Body of pancreas (tissue), 4 donors: ENCODE measurements at regions not wholly inside any gene's neighbourhood (a gene's known extent, or its start where the extent isn't known, plus 50 kb on each side); places are given as distances from the start of the nearest gene placed in this dataset.

ENCODE experiments used
- ATAC-seq: fragments of 150-250 bp; one replicate; pipeline ENCODE4 v1.9.1; 2016
- DNase-seq, 4 donors: peaks; one replicate each; pipeline ENCODE4 v3.0.0-alpha.2; 2019
- H3K27ac ChIP-seq, 4 donors: fragments of 200-600 bp; sonication (generic); 1 replicate in 3 of 4; 2 replicates in 1 of 4; pipeline versions ENCODE4 v1.5.1 to v1.6.1; 2016 to 2019; ENCODE audit warnings: mild to moderate bottlenecking in 1 of 4, mixed read lengths in 1 of 4, moderate library complexity in 1 of 4
- H3K27me3 ChIP-seq, 2 donors: fragments of 200-600 bp; sonication (generic); one replicate each; pipeline ENCODE4 v1.6.0; 2016; ENCODE audit warnings: mild to moderate bottlenecking in 1 of 2
- H3K36me3 ChIP-seq, 2 donors: fragments of 200-600 bp; sonication (generic); replicated peaks in 1 of 2; 2 replicates each; pipeline ENCODE4 v1.5.1; 2016; ENCODE audit warnings: low read depth in 2 of 2; ENCODE audit not compliant: insufficient read depth in 1 of 2
- H3K4me1 ChIP-seq: fragments of 200-600 bp; sonication (generic); one replicate; pipeline ENCODE4 v1.6.0; 2016
- H3K4me3 ChIP-seq, 2 donors: fragments of 200-600 bp; sonication (generic); 1 replicate in 1 of 2; 2 replicates in 1 of 2; pipeline ENCODE4 v1.5.1; 2016 to 2019
- H3K9me3 ChIP-seq, 3 donors: fragments of 200-600 bp; sonication (generic); 1 replicate in 2 of 3; 2 replicates in 1 of 3; pipeline ENCODE4 v1.5.1; 2016
- CTCF ChIP-seq, 7 experiments: fragments of 450-650 bp in 4 of 7; fragments of 200-600 bp in 3 of 7; sonication (generic) in 3 of 7; IDR thresholded peaks; one replicate each; pipeline ENCODE4 v1.5.1; 2016 to 2019; ENCODE audit warnings: antibody characterized with exemption in 7 of 7
- POLR2A ChIP-seq, 3 donors: fragments of 450-650 bp; IDR thresholded peaks; one replicate each; pipeline ENCODE4 v1.6.1; 2016; ENCODE audit warnings: antibody characterized with exemption in 3 of 3, mild to moderate bottlenecking in 2 of 3
- WGBS, 2 donors: methylation state at CpG; one replicate each; pipeline ENCODE4 v1.1.5; 2017; 5-methylcytosine and 5-hydroxymethylcytosine counted together
- intact Hi-C: fragments of 100-400 bp; cut with DNase I; formaldehyde crosslinking; loops from one replicate; pipeline ENCODE4 v1.15.1; 2023

GRCh38 chr7:115252461-115252860, 330.6 kb downstream of the MDFIC start:
- DNase-seq: no peak
- ATAC-seq: no peak
- H3K27ac ChIP-seq: no peak overlapping the region
- WGBS, 2 donors: 91 to 96% methylated on average over 3 of the region's 3 CpGs
- TF ChIP-seq POLR2A (IDR thresholded peaks at IDR 0.05) (no peak), CTCF (IDR thresholded peaks at IDR 0.05) (no peak)
- no peaks in the 10 kb centered on the region for H3K9me3 ChIP-seq
- H3K4me1 ChIP-seq: no peaks in the 10 kb centered on the region
- H3K4me3 ChIP-seq: no peak overlapping the region
- no peaks in the 10 kb centered on the region for H3K27me3 ChIP-seq
- intact Hi-C loops: no loop called here
- no peaks in the 10 kb centered on the region for H3K36me3 ChIP-seq

DNA sequence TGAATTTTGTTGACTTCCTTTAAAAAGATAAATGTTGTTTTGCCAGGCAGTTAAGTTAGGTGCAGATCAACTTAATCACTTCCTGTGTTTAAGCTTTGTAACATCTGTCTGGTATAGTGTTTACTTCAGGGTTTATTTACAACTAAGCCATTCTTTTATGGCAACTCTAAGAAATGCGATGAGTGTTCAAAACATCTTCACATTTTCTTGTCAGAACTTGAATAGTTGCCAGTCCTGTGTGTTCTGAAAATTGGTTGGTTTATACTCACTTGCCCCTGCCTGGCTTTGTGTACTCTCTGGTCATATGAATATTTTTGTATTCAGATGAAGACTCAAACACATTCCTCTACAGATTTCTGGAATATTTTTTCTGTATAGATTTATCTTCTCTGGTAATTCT, 327.2 kb downstream of the MDFIC start:
- Histone ChIP-seq H3K9me3 (no peaks in the 10 kb centered on the region), H3K36me3 (no peaks in the 10 kb centered on the region), H3K4me3 (no peak overlapping the region), H3K4me1 (no peaks in the 10 kb centered on the region), H3K27ac (no peak overlapping the region), H3K27me3 (no peaks in the 10 kb centered on the region)
- DNase-seq (no peak), ATAC-seq (no peak)
- WGBS, 2 donors: 36 to 42% methylated on average over 1 of the region's 1 CpG
- intact Hi-C loops: no loop called here
- TF ChIP-seq CTCF (IDR thresholded peaks at IDR 0.05) (no peak), POLR2A (IDR thresholded peaks at IDR 0.05) (no peak)

- Histone ChIP-seq H3K4me1 (no peaks in the 10 kb centered on the region), H3K4me3 (no peak overlapping the region), H3K27me3 (no peaks in the 10 kb centered on the region), H3K27ac (no peak overlapping the region), H3K36me3 (no peaks in the 10 kb centered on the region), H3K9me3 (no peaks in the 10 kb centered on the region)
- intact Hi-C loops: no loop called here
- no peak for DNase-seq
- WGBS, 2 donors: 53 to 69% methylated on average over 1 of the region's 1 CpG
- TF ChIP-seq POLR2A (IDR thresholded peaks at IDR 0.05) (no peak), CTCF (IDR thresholded peaks at IDR 0.05) (no peak)
- no peak for ATAC-seq
These were observed 319.3 kb downstream of the MDFIC start for GRCh38 chr7:115241151-115241550.

GRCh38 chr7:115240242-115240641, 318.3 kb downstream of the MDFIC start:
- no peak for DNase-seq
- ATAC-seq: no peak
- H3K4me3 ChIP-seq: no peak overlapping the region
- TF ChIP-seq POLR2A (IDR thresholded peaks at IDR 0.05) (no peak), CTCF (IDR thresholded peaks at IDR 0.05) (no peak)
- WGBS, 2 donors: 51 to 66% methylated on average over 1 of the region's 1 CpG
- H3K4me1 ChIP-seq: no peaks in the 10 kb centered on the region
- H3K9me3 ChIP-seq: no peaks in the 10 kb centered on the region
- H3K36me3 ChIP-seq: no peaks in the 10 kb centered on the region
- no peaks in the 10 kb centered on the region for H3K27me3 ChIP-seq
- H3K27ac ChIP-seq: no peak overlapping the region
- intact Hi-C loops: no loop called here

- Histone ChIP-seq H3K27me3 (no peaks in the 10 kb centered on the region), H3K27ac (no peak overlapping the region), H3K4me1 (no peaks in the 10 kb centered on the region), H3K4me3 (no peak overlapping the region), H3K9me3 (no peaks in the 10 kb centered on the region), H3K36me3 (no peaks in the 10 kb centered on the region)
- TF ChIP-seq CTCF (IDR thresholded peaks at IDR 0.05) (no peak), POLR2A (IDR thresholded peaks at IDR 0.05) (no peak)
- intact Hi-C loops: no loop called here
- DNase-seq: no peak
- WGBS, 2 donors: 81% methylated on average over 2 of the region's 2 CpGs
- no peak for ATAC-seq
These were observed 313.2 kb downstream of the MDFIC start for GRCh38 chr7:115235075-115235474.
